Activated CD8-positive, alpha-beta T cell treated with anti-CD3 and anti-CD28 coated beads for 36 hours (primary cell): ENCODE measurements at regions not wholly inside any gene's neighbourhood (a gene's known extent, or its start where the extent isn't known, plus 50 kb on each side); places are given as distances from the start of the nearest gene placed in this dataset.

Experiments used
- ATAC-seq: fragments of 200-7000 bp; cut with Tn5 transposase; one replicate; pipeline ENCODE4 v1.10.0; 2021; ENCODE audit warnings: mild to moderate bottlenecking, moderate library complexity
- CTCF ChIA-PET: fragments of 350-600 bp; sonication (Branson Sonifier 250); formaldehyde crosslinking; loops from one replicate; lab custom pipeline; 2021; ENCODE audit warnings: antibody characterized with exemption; lab: Charles Lee
- POLR2A ChIA-PET: fragments of 350-600 bp; sonication (Branson Sonifier 250); formaldehyde crosslinking; loops from one replicate; lab custom pipeline; 2021; ENCODE audit warnings: antibody characterized with exemption; lab: Charles Lee
- DNase-seq: peaks from one replicate; pipeline ENCODE4 v3.0.0-alpha.2; 2020
- H3K27ac Mint-ChIP-seq: one replicate; pipeline ENCODE4 v1.8.0; 2021; ENCODE audit warnings: mild to moderate bottlenecking, mixed read lengths
- H3K27me3 Mint-ChIP-seq: one replicate; pipeline ENCODE4 v1.8.0; 2021; ENCODE audit warnings: mixed read lengths
- H3K36me3 Mint-ChIP-seq: one replicate; pipeline ENCODE4 v1.8.0; 2021; ENCODE audit warnings: low read depth, mixed read lengths
- H3K4me1 Mint-ChIP-seq: one replicate; pipeline ENCODE4 v1.8.0; 2021; ENCODE audit warnings: low read depth, mixed read lengths
- H3K4me3 Mint-ChIP-seq: one replicate; pipeline ENCODE4 v1.8.0; 2021; ENCODE audit warnings: mild to moderate bottlenecking, moderate library complexity, mixed read lengths
- H3K9me3 Mint-ChIP-seq: one replicate; pipeline ENCODE4 v1.8.0; 2021; ENCODE audit warnings: mixed read lengths
- intact Hi-C: fragments of 100-400 bp; cut with micrococcal nuclease; formaldehyde crosslinking; loops from one replicate; pipeline ENCODE4 v1.10.0; 2022
- TF ChIP-seq, protein P1 (sequence below): fragments of 200-600 bp; IDR thresholded peaks from one replicate; pipeline ENCODE4 v1.8.0; 2022; ENCODE audit warnings: antibody characterized with exemption, mild to moderate bottlenecking

GRCh38 chr20:11411765-11412164, 505.9 kb upstream of the BTBD3 start:
- Mint-ChIP-seq H3K4me1 (no peaks in the 10 kb centered on the region), H3K36me3 (no peaks in the 10 kb centered on the region), H3K27me3 (no peaks in the 10 kb centered on the region), H3K4me3 (no peak overlapping the region), H3K27ac (no peak overlapping the region), H3K9me3 (peaks cover 12% of the 10 kb centered on the region)
- ATAC-seq (no peak), DNase-seq (no peak)
- intact Hi-C loops = no loop called here
- ChIA-PET CTCF (no interaction called here), POLR2A (no interaction called here)
- TF ChIP-seq, protein P1, sequence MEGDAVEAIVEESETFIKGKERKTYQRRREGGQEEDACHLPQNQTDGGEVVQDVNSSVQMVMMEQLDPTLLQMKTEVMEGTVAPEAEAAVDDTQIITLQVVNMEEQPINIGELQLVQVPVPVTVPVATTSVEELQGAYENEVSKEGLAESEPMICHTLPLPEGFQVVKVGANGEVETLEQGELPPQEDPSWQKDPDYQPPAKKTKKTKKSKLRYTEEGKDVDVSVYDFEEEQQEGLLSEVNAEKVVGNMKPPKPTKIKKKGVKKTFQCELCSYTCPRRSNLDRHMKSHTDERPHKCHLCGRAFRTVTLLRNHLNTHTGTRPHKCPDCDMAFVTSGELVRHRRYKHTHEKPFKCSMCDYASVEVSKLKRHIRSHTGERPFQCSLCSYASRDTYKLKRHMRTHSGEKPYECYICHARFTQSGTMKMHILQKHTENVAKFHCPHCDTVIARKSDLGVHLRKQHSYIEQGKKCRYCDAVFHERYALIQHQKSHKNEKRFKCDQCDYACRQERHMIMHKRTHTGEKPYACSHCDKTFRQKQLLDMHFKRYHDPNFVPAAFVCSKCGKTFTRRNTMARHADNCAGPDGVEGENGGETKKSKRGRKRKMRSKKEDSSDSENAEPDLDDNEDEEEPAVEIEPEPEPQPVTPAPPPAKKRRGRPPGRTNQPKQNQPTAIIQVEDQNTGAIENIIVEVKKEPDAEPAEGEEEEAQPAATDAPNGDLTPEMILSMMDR = no peak

DNA sequence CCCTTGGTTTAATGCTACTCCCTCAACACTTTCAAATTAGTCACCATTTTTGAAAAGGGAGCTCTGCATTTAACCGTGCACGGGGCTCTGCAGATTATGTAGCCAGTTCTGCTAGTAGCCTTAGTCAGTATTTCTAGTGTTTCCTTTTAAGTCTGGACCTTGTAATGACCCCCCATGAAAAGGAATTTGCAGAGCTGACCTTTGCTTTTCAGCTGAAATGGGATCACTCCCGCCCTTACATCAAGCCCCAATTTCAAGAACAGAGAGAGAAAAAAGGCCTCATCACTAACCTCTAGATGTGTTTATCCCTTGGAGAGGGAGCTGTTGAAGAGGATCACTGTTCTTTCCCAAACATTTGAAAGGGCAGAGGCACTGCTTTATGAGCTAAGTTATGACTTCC, 490.7 kb upstream of the BTBD3 start:
- Mint-ChIP-seq H3K27me3 (no peaks in the 10 kb centered on the region), H3K4me1 (no peaks in the 10 kb centered on the region), H3K9me3 (peaks cover 3% of the 10 kb centered on the region), H3K36me3 (no peaks in the 10 kb centered on the region), H3K4me3 (no peak overlapping the region), H3K27ac (no peak overlapping the region)
- TF ChIP-seq, protein P1 = no peak
- CTCF ChIA-PET = no interaction called here
- ATAC-seq (no peak), DNase-seq (no peak)
- intact Hi-C loops = no loop called here
- POLR2A ChIA-PET = no interaction called here

- POLR2A ChIA-PET = no interaction called here
- Mint-ChIP-seq H3K27me3 (no peaks in the 10 kb centered on the region), H3K4me3 (no peak overlapping the region), H3K27ac (no peak overlapping the region), H3K4me1 (no peaks in the 10 kb centered on the region), H3K36me3 (no peaks in the 10 kb centered on the region), H3K9me3 (peaks cover 5% of the 10 kb centered on the region)
- ATAC-seq (no peak), DNase-seq (no peak)
- CTCF ChIA-PET = no interaction called here
- TF ChIP-seq, protein P1 = no peak
- intact Hi-C loops = no loop called here
These were observed 488.5 kb upstream of the BTBD3 start for GRCh38 chr20:11429168-11429567.

GRCh38 chr20:11429889-11430519, 487.7 kb upstream of the BTBD3 start:
- Mint-ChIP-seq H3K27ac (no peak overlapping the region), H3K36me3 (no peaks in the 10 kb centered on the region), H3K4me1 (no peaks in the 10 kb centered on the region), H3K9me3 (peaks cover 5% of the 10 kb centered on the region), H3K4me3 (no peak overlapping the region), H3K27me3 (no peaks in the 10 kb centered on the region)
- intact Hi-C loops = no loop called here
- ATAC-seq = no peak
- DNase-seq = no peak
- ChIA-PET CTCF (no interaction called here), POLR2A (no interaction called here)
- TF ChIP-seq, protein P1 = no peak

- TF ChIP-seq, protein P1 = no peak
- no peak overlapping the region for H3K27ac Mint-ChIP-seq
- H3K9me3 Mint-ChIP-seq = peaks cover 5% of the 10 kb centered on the region
- intact Hi-C loops = no loop called here
- POLR2A ChIA-PET = no interaction called here
- no peaks in the 10 kb centered on the region for H3K36me3 Mint-ChIP-seq
- no peak for DNase-seq
- no peak for ATAC-seq
- no peak overlapping the region for H3K4me3 Mint-ChIP-seq
- no peaks in the 10 kb centered on the region for H3K4me1 Mint-ChIP-seq
- H3K27me3 Mint-ChIP-seq = no peaks in the 10 kb centered on the region
- CTCF ChIA-PET = no interaction called here
These were observed 487.0 kb upstream of the BTBD3 start for GRCh38 chr20:11430652-11431051.
